B cell (primary cell): ENCODE measurements at regions not wholly inside any gene's neighbourhood (a gene's known extent, or its start where the extent isn't known, plus 50 kb on each side); places are given as distances from the start of the nearest gene placed in this dataset.

Experiments
- CTCF ChIP-seq: fragments of 200-600 bp; IDR thresholded peaks from one replicate; pipeline ENCODE4 v1.8.0; 2022; ENCODE audit warnings: antibody characterized with exemption, mild to moderate bottlenecking
- EZH2 ChIP-seq: IDR thresholded peaks from 2 replicates; pipeline ENCODE4 v1.6.1; 2012; ENCODE audit warnings: borderline replicate concordance, low read depth, mild to moderate bottlenecking, moderate library complexity, low read length; ENCODE audit not compliant: insufficient read depth, poor library complexity, severe bottlenecking

- TF ChIP-seq CTCF (no peak), EZH2 (no peak)
These were observed 202.2 kb downstream of the ENGASE start for GRCh38 chr17:79276821-79277220.
